ENCODE measurements at regions not wholly inside any gene's neighbourhood (a gene's known extent, or its start where the extent isn't known, plus 50 kb on each side); places are given as distances from the start of the nearest gene placed in this dataset.

DNA sequence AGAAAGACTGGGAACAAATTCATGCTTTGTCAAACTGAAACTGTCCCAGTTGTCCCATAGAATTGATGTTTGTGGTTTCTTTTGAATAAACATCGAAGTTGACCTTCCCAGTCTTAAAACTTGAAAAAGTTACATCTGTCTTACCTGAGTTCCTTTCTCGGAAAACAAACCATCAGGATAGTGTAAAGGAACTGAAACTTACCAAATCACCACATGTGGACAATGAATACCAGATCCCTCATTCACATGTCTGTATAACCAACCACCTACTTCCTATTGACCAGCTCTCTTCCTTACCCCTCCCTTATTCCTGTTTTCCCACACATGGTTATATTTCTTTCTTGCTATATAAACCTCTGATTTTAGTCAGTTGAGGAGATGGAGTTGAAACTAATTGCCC is 791.7 kb upstream of the PCDH20 start:
- WGBS, 2 donors: 52 to 55% methylated on average over 2 of the region's 2 CpGs
- H3K27ac ChIP-seq: no peak overlapping the region
- H3K4me3 ChIP-seq: no peak overlapping the region
- H3K36me3 ChIP-seq: no peaks in the 10 kb centered on the region
- no peaks in the 10 kb centered on the region for H3K27me3 ChIP-seq
- H3K9me3 ChIP-seq: no peaks in the 10 kb centered on the region
- no peak for DNase-seq
- H3K4me1 ChIP-seq: no peaks in the 10 kb centered on the region
- intact Hi-C loops (cut with DNase I): no loop called here
- TF ChIP-seq, protein P1, sequence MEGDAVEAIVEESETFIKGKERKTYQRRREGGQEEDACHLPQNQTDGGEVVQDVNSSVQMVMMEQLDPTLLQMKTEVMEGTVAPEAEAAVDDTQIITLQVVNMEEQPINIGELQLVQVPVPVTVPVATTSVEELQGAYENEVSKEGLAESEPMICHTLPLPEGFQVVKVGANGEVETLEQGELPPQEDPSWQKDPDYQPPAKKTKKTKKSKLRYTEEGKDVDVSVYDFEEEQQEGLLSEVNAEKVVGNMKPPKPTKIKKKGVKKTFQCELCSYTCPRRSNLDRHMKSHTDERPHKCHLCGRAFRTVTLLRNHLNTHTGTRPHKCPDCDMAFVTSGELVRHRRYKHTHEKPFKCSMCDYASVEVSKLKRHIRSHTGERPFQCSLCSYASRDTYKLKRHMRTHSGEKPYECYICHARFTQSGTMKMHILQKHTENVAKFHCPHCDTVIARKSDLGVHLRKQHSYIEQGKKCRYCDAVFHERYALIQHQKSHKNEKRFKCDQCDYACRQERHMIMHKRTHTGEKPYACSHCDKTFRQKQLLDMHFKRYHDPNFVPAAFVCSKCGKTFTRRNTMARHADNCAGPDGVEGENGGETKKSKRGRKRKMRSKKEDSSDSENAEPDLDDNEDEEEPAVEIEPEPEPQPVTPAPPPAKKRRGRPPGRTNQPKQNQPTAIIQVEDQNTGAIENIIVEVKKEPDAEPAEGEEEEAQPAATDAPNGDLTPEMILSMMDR (IDR thresholded peaks at IDR 0.05): no peak
- TF ChIP-seq POLR2A (IDR thresholded peaks at IDR 0.05): no peak

DNA sequence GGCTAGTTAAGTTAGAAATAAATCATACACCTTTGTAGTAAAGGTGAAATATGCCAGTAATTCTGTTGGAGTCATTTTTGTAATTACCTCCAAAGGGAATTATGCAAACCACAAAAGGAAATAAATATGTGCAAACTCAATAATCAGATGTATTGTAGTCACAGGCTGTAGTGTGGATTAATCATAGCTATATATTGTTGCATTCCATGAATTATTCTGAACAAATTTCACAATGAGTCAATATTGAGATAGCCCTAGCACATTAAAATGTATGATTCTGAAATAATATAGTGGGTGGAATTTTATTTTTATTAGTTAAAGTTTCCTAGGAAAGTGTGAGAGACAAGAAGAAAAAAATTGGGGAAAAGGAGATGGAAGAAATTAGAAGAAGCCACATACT is 790.5 kb upstream of the PCDH20 start:
- TF ChIP-seq POLR2A (IDR thresholded peaks at IDR 0.05): no peak
- TF ChIP-seq, protein P1 (IDR thresholded peaks at IDR 0.05): no peak
- Histone ChIP-seq H3K27ac (no peak overlapping the region), H3K4me1 (no peaks in the 10 kb centered on the region), H3K36me3 (no peaks in the 10 kb centered on the region), H3K27me3 (no peaks in the 10 kb centered on the region), H3K9me3 (no peaks in the 10 kb centered on the region), H3K4me3 (no peak overlapping the region)
- intact Hi-C loops (cut with DNase I): no loop called here
- no peak for DNase-seq

GRCh38 chr13:62205273-62205672 is 789.6 kb upstream of the PCDH20 start:
- Histone ChIP-seq H3K27ac (no peak overlapping the region), H3K27me3 (no peaks in the 10 kb centered on the region), H3K4me3 (no peak overlapping the region), H3K4me1 (no peaks in the 10 kb centered on the region), H3K36me3 (no peaks in the 10 kb centered on the region), H3K9me3 (no peaks in the 10 kb centered on the region)
- DNase-seq: no peak
- TF ChIP-seq, protein P1 (IDR thresholded peaks at IDR 0.05): no peak
- TF ChIP-seq POLR2A (IDR thresholded peaks at IDR 0.05): no peak
- intact Hi-C loops (cut with DNase I): no loop called here
- WGBS, 2 donors: 37 to 39% methylated on average over 3 of the region's 3 CpGs

DNA sequence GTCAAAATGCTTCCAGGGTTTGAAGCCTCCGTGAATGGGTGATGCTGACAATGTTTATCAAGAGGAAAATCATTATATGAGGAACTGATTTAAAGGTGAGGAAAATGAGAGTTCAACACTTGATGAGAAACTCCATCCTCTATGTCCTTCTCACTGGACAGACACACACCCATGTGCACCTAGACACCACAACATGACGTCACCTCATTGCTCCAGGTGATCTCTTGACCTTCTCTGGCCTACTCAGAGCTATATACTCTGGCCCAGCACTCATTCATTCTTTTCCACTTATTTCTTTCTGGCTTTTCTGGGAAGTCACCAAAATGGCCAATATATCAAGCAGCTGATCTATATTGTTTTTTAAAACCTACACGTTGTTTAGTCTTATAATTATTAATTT is 778.7 kb upstream of the PCDH20 start:
- Histone ChIP-seq H3K4me3 (no peak overlapping the region), H3K4me1 (no peaks in the 10 kb centered on the region), H3K9me3 (no peaks in the 10 kb centered on the region), H3K27me3 (no peaks in the 10 kb centered on the region), H3K36me3 (no peaks in the 10 kb centered on the region), H3K27ac (no peak overlapping the region)
- WGBS, 2 donors: 61 to 79% methylated on average over 3 of the region's 3 CpGs
- DNase-seq: no peak
- TF ChIP-seq POLR2A (IDR thresholded peaks at IDR 0.05): no peak
- TF ChIP-seq, protein P1 (IDR thresholded peaks at IDR 0.05): no peak
- intact Hi-C loops (cut with DNase I): no loop called here

DNA sequence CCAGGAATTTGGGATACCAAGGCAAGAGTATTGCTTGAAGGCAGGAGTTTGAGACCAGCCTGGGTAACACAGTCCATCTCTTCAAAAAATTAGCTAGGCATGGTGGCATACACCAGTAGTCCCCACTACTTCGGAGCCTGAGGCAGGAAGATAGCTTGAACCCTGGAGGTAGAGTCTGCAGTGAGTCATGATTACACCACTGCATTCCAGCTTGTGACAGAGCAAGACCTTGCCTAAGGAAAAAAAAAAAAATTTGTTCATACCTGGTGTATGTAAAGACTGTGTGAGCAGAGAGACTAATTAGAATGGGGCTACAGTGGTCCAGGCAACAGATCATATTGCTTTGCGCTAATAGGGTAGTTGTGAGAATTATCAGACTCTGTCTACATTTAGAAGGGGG is 778.3 kb upstream of the PCDH20 start:
- Histone ChIP-seq H3K4me1 (no peaks in the 10 kb centered on the region), H3K9me3 (no peaks in the 10 kb centered on the region), H3K27me3 (no peaks in the 10 kb centered on the region), H3K4me3 (no peak overlapping the region), H3K36me3 (no peaks in the 10 kb centered on the region), H3K27ac (no peak overlapping the region)
- 90 to 93% methylated on average over 1 of the region's 2 CpGs for WGBS, 2 donors
- no peak for TF ChIP-seq POLR2A (IDR thresholded peaks at IDR 0.05)
- TF ChIP-seq, protein P1 (IDR thresholded peaks at IDR 0.05): no peak
- DNase-seq: no peak
- intact Hi-C loops (cut with DNase I): no loop called here
